ENCODE measurements at regions not wholly inside any gene's neighbourhood (a gene's known extent, or its start where the extent isn't known, plus 50 kb on each side); places are given as distances from the start of the nearest gene placed in this dataset.

GRCh38 chr6:131471331-131471730 lies 101.7 kb upstream of the ARG1 start:
- no peak for TF ChIP-seq EZH2 (IDR thresholded peaks at IDR 0.05)
- no peak for TF ChIP-seq POLR2AphosphoS5 (IDR thresholded peaks at IDR 0.05; ENCODE audit: borderline replicate concordance, low read depth, low read length)
- no peak for TF ChIP-seq FOXP2 (optimal IDR thresholded peaks at IDR 0.05; ENCODE audit: control extremely low read depth, extremely low read length, insufficient read depth)
